K562 (cell line): ENCODE measurements at regions not wholly inside any gene's neighbourhood (a gene's known extent, or its start where the extent isn't known, plus 50 kb on each side); places are given as distances from the start of the nearest gene placed in this dataset.

ENCODE experiments used
- ATAC-seq: fragments of 200-7000 bp; cut with Tn5 transposase; 3 replicates; pipeline ENCODE4 v1.9.1; 2020; ENCODE audit warnings: moderate library complexity
- BruUV-seq: library from RNA; stranded (reverse); fragments of 400-500 nt; replicated peaks from 2 replicates; lab custom pipeline; 2021; lab: Mats Ljungman, UMichigan
- CTCF ChIA-PET: fragments of 300-600 bp; formaldehyde crosslinking; extraction: SDS; loops from one replicate; lab custom pipeline; 2021; ENCODE audit warnings: low intra/inter-chr PET ratio; lab: Yijun Ruan, JAX
- POLR2A ChIA-PET: fragments of 300-600, 350-650 bp; sonication (Branson Sonifier 250); formaldehyde crosslinking; extraction: SDS; loops from one replicate; lab custom pipeline; 2021; ENCODE audit warnings: antibody characterized with exemption, inconsistent platforms; lab: Yijun Ruan, JAX
- DNase-seq, 4 experiments: peaks; one replicate each; pipeline versions ENCODE4 v3.0.0 to v3.0.0-alpha.2; 2011 to 2018; ENCODE audit warnings: low spot score in 3 of 4, mixed read lengths in 3 of 4; ENCODE audit errors: extremely low read depth in 1 of 4
- FAIRE-seq: peaks from 2 replicates; lab custom pipeline; 2011; peaks lifted over from hg19 to GRCh38; lab: Jason Lieb, UNC
- H2AFZ ChIP-seq: 2 replicates; pipeline ENCODE4 v1.6.0; 2011; ENCODE audit warnings: low read depth, low read length, control low read depth, inconsistent platforms
- H3K27ac ChIP-seq: fragments of 200-600 bp; 3 replicates; pipeline ENCODE4 v1.8.0; 2011; ENCODE audit warnings: low read depth, mild to moderate bottlenecking, control low read depth, inconsistent platforms, low read length, moderate library complexity, mixed read lengths; ENCODE audit errors: extremely low read depth
- H3K27me3 ChIP-seq, 2 experiments: fragments of 300-600 bp in 1 of 2; 2 replicates in 1 of 2; 3 replicates in 1 of 2; pipeline versions ENCODE4 v1.6.0 to v1.8.0; 2011; ENCODE audit warnings: inconsistent platforms in 2 of 2, low read length in 2 of 2, mild to moderate bottlenecking in 1 of 2, mixed read lengths in 1 of 2, moderate library complexity in 1 of 2; ENCODE audit not compliant: control insufficient read depth in 2 of 2, insufficient read depth in 2 of 2
- H3K36me3 ChIP-seq: fragments of 300-600 bp; 3 replicates; pipeline ENCODE4 v1.8.0; 2011; ENCODE audit warnings: mild to moderate bottlenecking, low read length, inconsistent platforms; ENCODE audit not compliant: control insufficient read depth, insufficient read depth
- H3K4me1 ChIP-seq, 2 experiments: fragments of 200-600 bp in 1 of 2; replicated peaks in 1 of 2; 2 replicates in 1 of 2; 3 replicates in 1 of 2; pipeline versions ENCODE4 v1.5.1 to v1.8.0; 2011; ENCODE audit warnings: inconsistent platforms in 2 of 2, low read length in 2 of 2, mild to moderate bottlenecking in 1 of 2, mixed read lengths in 1 of 2, moderate library complexity in 1 of 2; ENCODE audit not compliant: control insufficient read depth in 2 of 2, insufficient read depth in 2 of 2
- H3K4me2 ChIP-seq: 2 replicates; pipeline ENCODE4 v1.6.1; 2011; ENCODE audit warnings: low read length, control low read depth, inconsistent platforms, mixed read lengths; ENCODE audit not compliant: insufficient read depth
- H3K4me3 ChIP-seq: fragments of 200-600 bp; sonication (generic), shearing (Covaris generic); 2 replicates; pipeline ENCODE4 v1.5.1; 2016; ENCODE audit warnings: control low read depth, inconsistent platforms
- H3K79me2 ChIP-seq: fragments of 200-600 bp; 3 replicates; pipeline ENCODE4 v1.8.0; 2011; ENCODE audit warnings: low read length, inconsistent platforms; ENCODE audit not compliant: control insufficient read depth, insufficient read depth
- H3K9ac ChIP-seq, 2 experiments: 2 replicates each; pipeline versions ENCODE4 v1.6.0 to v1.6.1; 2011; ENCODE audit warnings: low read depth in 2 of 2, low read length in 2 of 2, control low read depth in 1 of 2, inconsistent platforms in 1 of 2, mild to moderate bottlenecking in 1 of 2, mixed read lengths in 1 of 2; ENCODE audit not compliant: insufficient read depth in 1 of 2
- H3K9me1 ChIP-seq: one replicate; pipeline ENCODE4 v1.6.0; 2011; ENCODE audit warnings: inconsistent platforms, mild to moderate bottlenecking, low read length, moderate library complexity; ENCODE audit not compliant: control insufficient read depth, insufficient read depth
- H3K9me3 ChIP-seq: replicated peaks from 2 replicates; pipeline ENCODE4 v1.5.1; 2011; ENCODE audit warnings: low read depth, low read length, inconsistent platforms; ENCODE audit not compliant: control insufficient read depth, insufficient read depth
- H4K20me1 ChIP-seq: replicated peaks from 2 replicates; pipeline ENCODE4 v1.6.1; 2011; ENCODE audit warnings: low read length, inconsistent platforms, mixed read lengths; ENCODE audit not compliant: control insufficient read depth, insufficient read depth
- ATF1 ChIP-seq, 2 experiments: fragments of 450-650 bp in 1 of 2; IDR thresholded peaks; 2 replicates each; pipeline ENCODE4 v1.6.1; 2016; ENCODE audit warnings: missing compliant biosample characterization in 1 of 2, missing genetic modification characterization in 1 of 2
- CCAR2 ChIP-seq: fragments of 200-400 bp; formaldehyde crosslinking; IDR thresholded peaks from 2 replicates; pipeline ENCODE4 v1.6.1; 2017; ENCODE audit warnings: mild to moderate bottlenecking, low read depth, low read length
- HMGN3 ChIP-seq: IDR thresholded peaks from 2 replicates; pipeline ENCODE4 v1.6.1; 2011; ENCODE audit warnings: borderline replicate concordance, low read depth, mild to moderate bottlenecking, mixed read lengths, low read length; ENCODE audit not compliant: insufficient read length; ENCODE audit errors: extremely low read depth
- KDM1A ChIP-seq, 2 experiments: fragments of 450-650 bp; IDR thresholded peaks; 2 replicates each; pipeline ENCODE4 v1.6.1; 2016; ENCODE audit warnings: mild to moderate bottlenecking in 2 of 2
- POLR2B ChIP-seq: fragments of 450-650 bp; IDR thresholded peaks from 2 replicates; pipeline ENCODE4 v1.6.1; 2018; ENCODE audit warnings: low read depth; ENCODE audit not compliant: partially characterized antibody
- RAD21 ChIP-seq, 2 experiments: fragments of 250-450 bp in 1 of 2; fragments of 450-650 bp in 1 of 2; sonication (Bioruptor Pico) in 1 of 2; formaldehyde crosslinking in 1 of 2; IDR thresholded peaks in 1 of 2; conservative IDR thresholded peaks in 1 of 2; 2 replicates each; pipeline versions ENCODE4 v1.4.0 to v1.8.0; 2020 to 2022; ENCODE audit warnings: mild to moderate bottlenecking in 2 of 2, moderate library complexity in 1 of 2
- ZNF79 ChIP-seq: fragments of 250-450 bp; sonication (Bioruptor Pico); IDR thresholded peaks from 2 replicates; pipeline ENCODE4 v1.4.0; 2020; ENCODE audit warnings: low read depth, mild to moderate bottlenecking, moderate library complexity
- WGBS: fragments of 100-300 bp; shearing (Covaris generic); methylation state at CpG from one replicate; pipeline ENCODE4 v1.1.6; 2016; ENCODE audit warnings: low coverage, mixed read lengths; ENCODE audit not compliant: insufficient coverage; ENCODE audit errors: missing lambda C conversion rate; 5-methylcytosine and 5-hydroxymethylcytosine counted together
- in situ Hi-C: fragments of 300-500 bp; cut with MboI; formaldehyde crosslinking; loops from 4 replicates; pipeline ENCODE4 v1.15.0; 2018; ENCODE audit warnings: inconsistent platforms, mixed read lengths
- intact Hi-C: fragments of 100-400 bp; cut with micrococcal nuclease; formaldehyde crosslinking; loops from 2 replicates; pipeline ENCODE4 v1.14.2; 2022
- TF ChIP-seq, protein P1 (sequence below): fragments of 200-800 bp; sonication (Bioruptor generic); IDR thresholded peaks from 2 replicates; pipeline ENCODE4 v1.6.1; 2017; ENCODE audit warnings: missing genetic modification characterization, missing compliant biosample characterization
- TF ChIP-seq, protein P2 (sequence below): IDR thresholded peaks from 2 replicates; pipeline ENCODE4 v1.6.1; 2014; ENCODE audit warnings: antibody characterized with exemption

DNA sequence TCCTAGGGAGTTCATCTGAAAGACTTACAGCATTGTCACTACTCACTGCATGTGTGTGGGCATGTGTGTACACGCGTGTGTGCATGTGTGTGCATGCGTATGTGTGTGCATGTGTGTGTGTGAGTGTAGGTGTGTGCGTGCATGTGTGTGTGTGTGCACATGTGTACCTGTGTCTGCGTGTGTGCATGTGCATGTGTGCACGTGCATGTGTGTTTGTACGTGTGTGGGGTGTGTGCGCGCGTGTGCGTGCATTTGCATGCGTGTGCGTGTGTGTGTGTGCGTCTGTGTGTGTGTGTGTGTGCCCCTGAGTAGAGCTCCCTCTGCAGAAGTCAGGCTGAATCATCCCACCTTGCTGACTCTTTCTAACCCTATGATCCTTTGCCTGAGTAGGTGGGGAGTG lies 114.8 kb upstream of the RBFOX1 start:
- Histone ChIP-seq H3K36me3 (no peaks in the 10 kb centered on the region), H3K79me2 (no peaks in the 10 kb centered on the region), H3K27me3 (peaks cover 0 to 3% of the 10 kb centered on the region in 2 experiments; a peak in 1 of 5 replicates), H3K4me3 (no peak overlapping the region), H3K4me2 (no peak overlapping the region), H3K9me1 (no peaks in the 10 kb centered on the region), H3K9me3 (no peaks in the 10 kb centered on the region), H3K9ac (no peak overlapping the region), H4K20me1 (0 out of 2 replicates have a peak, but pooled peaks cover 3% of the 10 kb centered on the region), H3K4me1 (no peaks in the 10 kb centered on the region), H3K27ac (no peak overlapping the region), H2AFZ (no peak overlapping the region)
- BruUV-seq: no TSS peak
- DNase-seq (no peak), FAIRE-seq (no peak), ATAC-seq (no peak)
- 1% methylated on average over 14 of the region's 14 CpGs for whole genome bisulfite sequencing
- in situ Hi-C loops (no loop called here), intact Hi-C loops (no loop called here)
- POLR2A ChIA-PET: no interaction called here
- TF ChIP-seq KDM1A (IDR thresholded peaks at IDR 0.05): peak in 1 of 2 experiments; percentile 17; a peak in 1 of 4 replicates
- TF ChIP-seq, protein P1, sequence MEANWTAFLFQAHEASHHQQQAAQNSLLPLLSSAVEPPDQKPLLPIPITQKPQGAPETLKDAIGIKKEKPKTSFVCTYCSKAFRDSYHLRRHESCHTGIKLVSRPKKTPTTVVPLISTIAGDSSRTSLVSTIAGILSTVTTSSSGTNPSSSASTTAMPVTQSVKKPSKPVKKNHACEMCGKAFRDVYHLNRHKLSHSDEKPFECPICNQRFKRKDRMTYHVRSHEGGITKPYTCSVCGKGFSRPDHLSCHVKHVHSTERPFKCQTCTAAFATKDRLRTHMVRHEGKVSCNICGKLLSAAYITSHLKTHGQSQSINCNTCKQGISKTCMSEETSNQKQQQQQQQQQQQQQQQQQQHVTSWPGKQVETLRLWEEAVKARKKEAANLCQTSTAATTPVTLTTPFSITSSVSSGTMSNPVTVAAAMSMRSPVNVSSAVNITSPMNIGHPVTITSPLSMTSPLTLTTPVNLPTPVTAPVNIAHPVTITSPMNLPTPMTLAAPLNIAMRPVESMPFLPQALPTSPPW: no peak
- CTCF ChIA-PET: no interaction called here

DNA sequence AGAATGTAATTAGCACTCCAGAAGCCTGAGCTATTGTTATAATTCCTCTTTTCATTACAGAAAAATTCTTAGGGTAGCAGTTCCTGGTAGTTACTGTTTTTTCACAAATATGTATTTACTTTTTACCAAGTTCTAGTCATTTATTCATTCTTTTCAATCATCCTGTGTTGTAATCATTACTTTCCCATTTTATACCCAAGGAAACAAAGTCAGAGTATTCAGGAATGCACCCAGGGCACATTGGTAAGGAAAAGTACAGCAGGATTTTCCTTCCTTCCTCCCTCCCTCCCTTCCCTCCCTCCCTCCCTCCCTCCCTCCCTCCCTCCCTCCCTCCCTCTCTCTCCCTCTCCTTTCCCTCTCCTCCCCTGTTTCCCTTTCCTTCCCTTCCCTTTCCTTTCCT lies 115.9 kb upstream of the RBFOX1 start:
- CTCF ChIA-PET: no interaction called here

More for the DNA sequence above, 115.9 kb upstream of the RBFOX1 start:
- POLR2A ChIA-PET: interaction anchor here (0.7 kb wide), 1 partner anchor 245 kb away, joined by 3 read pairs; no protein-coding TSS in a partner anchor
- Histone ChIP-seq H4K20me1 (0 out of 2 replicates have a peak, but pooled peaks cover 3% of the 10 kb centered on the region), H3K4me1 (no peaks in the 10 kb centered on the region), H3K4me3 (no peak overlapping the region), H2AFZ (no peak overlapping the region), H3K9me3 (no peaks in the 10 kb centered on the region), H3K36me3 (no peaks in the 10 kb centered on the region), H3K4me2 (no peak overlapping the region), H3K9ac (no peak overlapping the region), H3K9me1 (no peaks in the 10 kb centered on the region), H3K79me2 (no peaks in the 10 kb centered on the region), H3K27ac (no peak overlapping the region), H3K27me3 (peaks cover 0 to 3% of the 10 kb centered on the region in 2 experiments; a peak in 1 of 5 replicates)
- ATAC-seq (no peak), DNase-seq (no peak), FAIRE-seq (no peak)
- BruUV-seq: no TSS peak
- intact Hi-C loops: no loop called here
- no peak for TF ChIP-seq ATF1 (CRISPR knock-in tag; IDR thresholded peaks at IDR 0.05)
- TF ChIP-seq ATF1 (tag; IDR thresholded peaks at IDR 0.05): no peak
- TF ChIP-seq, protein P2, sequence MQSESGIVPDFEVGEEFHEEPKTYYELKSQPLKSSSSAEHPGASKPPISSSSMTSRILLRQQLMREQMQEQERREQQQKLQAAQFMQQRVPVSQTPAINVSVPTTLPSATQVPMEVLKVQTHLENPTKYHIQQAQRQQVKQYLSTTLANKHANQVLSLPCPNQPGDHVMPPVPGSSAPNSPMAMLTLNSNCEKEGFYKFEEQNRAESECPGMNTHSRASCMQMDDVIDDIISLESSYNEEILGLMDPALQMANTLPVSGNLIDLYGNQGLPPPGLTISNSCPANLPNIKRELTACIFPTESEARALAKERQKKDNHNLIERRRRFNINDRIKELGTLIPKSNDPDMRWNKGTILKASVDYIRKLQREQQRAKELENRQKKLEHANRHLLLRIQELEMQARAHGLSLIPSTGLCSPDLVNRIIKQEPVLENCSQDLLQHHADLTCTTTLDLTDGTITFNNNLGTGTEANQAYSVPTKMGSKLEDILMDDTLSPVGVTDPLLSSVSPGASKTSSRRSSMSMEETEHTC: no peak
- no peak for TF ChIP-seq POLR2B
- no peak for TF ChIP-seq RAD21 (CRISPR knock-in tag; conservative IDR thresholded peaks at IDR 0.05 in 1 of 2, IDR thresholded peaks at IDR 0.05 in 1 of 2)
- TF ChIP-seq CCAR2: no peak
- no peak for TF ChIP-seq HMGN3
- TF ChIP-seq ZNF79: no peak
- in situ Hi-C loops: no loop called here
